Breast epithelium (tissue), 4 donors: ENCODE measurements at regions not wholly inside any gene's neighbourhood (a gene's known extent, or its start where the extent isn't known, plus 50 kb on each side); places are given as distances from the start of the nearest gene placed in this dataset.

ENCODE experiments used
- DNase-seq, 2 donors: peaks; one replicate each; pipeline ENCODE4 v3.0.0-alpha.2; 2019; ENCODE audit warnings: low spot score in 2 of 2
- H3K27ac ChIP-seq, 2 donors: fragments of 200-600 bp; sonication (generic) in 1 of 2; one replicate each; pipeline ENCODE4 v1.5.1; 2016 to 2019; ENCODE audit warnings: mild to moderate bottlenecking in 1 of 2
- H3K27me3 ChIP-seq, 2 donors: fragments of 200-600 bp; sonication (generic) in 1 of 2; one replicate each; pipeline versions ENCODE4 v1.5.1 to v1.6.0; 2017 to 2019; ENCODE audit warnings: control low read depth in 1 of 2, mild to moderate bottlenecking in 1 of 2
- H3K36me3 ChIP-seq: fragments of 200-600 bp; one replicate; pipeline ENCODE4 v1.5.1; 2019
- H3K4me1 ChIP-seq, 2 donors: fragments of 200-600 bp; sonication (generic); one replicate each; pipeline ENCODE4 v1.5.1; 2016 to 2019; ENCODE audit warnings: control low read depth in 1 of 2
- H3K4me3 ChIP-seq, 3 donors: fragments of 200-600 bp; sonication (generic); 1 replicate in 2 of 3; 2 replicates in 1 of 3; pipeline ENCODE4 v1.5.1; 2016 to 2019; ENCODE audit warnings: mild to moderate bottlenecking in 3 of 3, moderate library complexity in 2 of 3
- H3K9me3 ChIP-seq, 2 donors: fragments of 200-600 bp; sonication (generic) in 1 of 2; one replicate each; pipeline ENCODE4 v1.5.1; 2016 to 2019; ENCODE audit warnings: control low read depth in 1 of 2
- POLR2A ChIP-seq: fragments of 450-650 bp; IDR thresholded peaks from one replicate; pipeline ENCODE4 v1.6.1; 2016; ENCODE audit warnings: antibody characterized with exemption, mild to moderate bottlenecking, moderate library complexity
- POLR2AphosphoS5 ChIP-seq, 3 donors: sonication (generic); formaldehyde crosslinking; IDR thresholded peaks; one replicate each; pipeline ENCODE4 v1.6.1; 2017; ENCODE audit warnings: antibody characterized with exemption in 3 of 3
- intact Hi-C: fragments of 100-400 bp; cut with DNase I; formaldehyde crosslinking; loops from one replicate; pipeline ENCODE4 v1.15.1; 2023; ENCODE audit warnings: low total_unique reads
- TF ChIP-seq, protein P1 (sequence below), 3 donors: fragments of 450-650 bp; IDR thresholded peaks; one replicate each; pipeline ENCODE4 v1.5.1; 2016 to 2017; ENCODE audit warnings: antibody characterized with exemption in 3 of 3, mild to moderate bottlenecking in 3 of 3, moderate library complexity in 3 of 3

DNA sequence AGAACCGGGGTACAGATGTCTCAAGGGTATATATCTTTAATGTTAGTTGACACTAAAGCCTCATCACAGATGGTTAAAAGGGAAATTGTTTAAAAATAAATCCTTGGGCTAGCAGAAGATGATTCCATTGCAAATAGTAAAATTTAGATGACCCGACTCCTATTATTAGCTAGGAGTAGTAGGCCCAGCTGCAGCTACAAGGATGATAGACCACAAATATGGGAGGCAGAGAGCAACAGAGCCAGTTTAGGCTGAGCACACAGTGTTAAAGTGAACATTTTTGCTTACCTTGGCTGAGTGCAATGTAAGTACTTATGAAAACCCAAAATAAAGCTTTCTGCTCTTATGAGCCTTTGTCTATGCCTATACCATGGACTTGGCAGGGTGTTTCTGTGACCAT, 100.5 kb upstream of the COL11A1 start:
- Histone ChIP-seq H3K9me3 (no peaks in the 10 kb centered on the region), H3K36me3 (no peaks in the 10 kb centered on the region), H3K4me3 (no peak overlapping the region), H3K4me1 (no peaks in the 10 kb centered on the region), H3K27ac (no peak overlapping the region), H3K27me3 (no peaks in the 10 kb centered on the region)
- intact Hi-C loops, result no loop called here
- TF ChIP-seq POLR2A, result no peak
- TF ChIP-seq POLR2AphosphoS5 (IDR thresholded peaks at IDR 0.05), result no peak
- TF ChIP-seq, protein P1, sequence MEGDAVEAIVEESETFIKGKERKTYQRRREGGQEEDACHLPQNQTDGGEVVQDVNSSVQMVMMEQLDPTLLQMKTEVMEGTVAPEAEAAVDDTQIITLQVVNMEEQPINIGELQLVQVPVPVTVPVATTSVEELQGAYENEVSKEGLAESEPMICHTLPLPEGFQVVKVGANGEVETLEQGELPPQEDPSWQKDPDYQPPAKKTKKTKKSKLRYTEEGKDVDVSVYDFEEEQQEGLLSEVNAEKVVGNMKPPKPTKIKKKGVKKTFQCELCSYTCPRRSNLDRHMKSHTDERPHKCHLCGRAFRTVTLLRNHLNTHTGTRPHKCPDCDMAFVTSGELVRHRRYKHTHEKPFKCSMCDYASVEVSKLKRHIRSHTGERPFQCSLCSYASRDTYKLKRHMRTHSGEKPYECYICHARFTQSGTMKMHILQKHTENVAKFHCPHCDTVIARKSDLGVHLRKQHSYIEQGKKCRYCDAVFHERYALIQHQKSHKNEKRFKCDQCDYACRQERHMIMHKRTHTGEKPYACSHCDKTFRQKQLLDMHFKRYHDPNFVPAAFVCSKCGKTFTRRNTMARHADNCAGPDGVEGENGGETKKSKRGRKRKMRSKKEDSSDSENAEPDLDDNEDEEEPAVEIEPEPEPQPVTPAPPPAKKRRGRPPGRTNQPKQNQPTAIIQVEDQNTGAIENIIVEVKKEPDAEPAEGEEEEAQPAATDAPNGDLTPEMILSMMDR (IDR thresholded peaks at IDR 0.05), result no peak
- no peak for DNase-seq

DNA sequence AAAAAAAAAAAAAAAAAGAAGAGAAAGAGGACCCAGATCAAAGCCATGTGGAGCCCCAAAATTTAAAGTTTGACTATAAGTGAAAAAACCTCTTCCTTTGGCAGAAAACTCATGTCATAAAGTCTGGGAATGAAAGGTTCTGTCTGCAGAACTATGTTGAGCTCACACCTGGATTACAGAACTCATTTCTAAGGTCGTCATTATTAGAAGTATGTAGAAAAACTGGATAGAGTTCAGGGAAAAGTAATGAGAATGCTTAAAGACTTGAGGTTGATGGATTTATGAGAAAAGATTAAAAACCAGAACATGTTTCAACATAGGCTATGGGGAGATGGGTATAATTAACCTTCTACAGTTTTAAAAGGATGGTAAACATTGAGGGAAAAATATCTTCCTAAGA, 90.7 kb upstream of the COL11A1 start:
- H3K27ac ChIP-seq, result no peak overlapping the region
- no peaks in the 10 kb centered on the region for H3K36me3 ChIP-seq

DNA sequence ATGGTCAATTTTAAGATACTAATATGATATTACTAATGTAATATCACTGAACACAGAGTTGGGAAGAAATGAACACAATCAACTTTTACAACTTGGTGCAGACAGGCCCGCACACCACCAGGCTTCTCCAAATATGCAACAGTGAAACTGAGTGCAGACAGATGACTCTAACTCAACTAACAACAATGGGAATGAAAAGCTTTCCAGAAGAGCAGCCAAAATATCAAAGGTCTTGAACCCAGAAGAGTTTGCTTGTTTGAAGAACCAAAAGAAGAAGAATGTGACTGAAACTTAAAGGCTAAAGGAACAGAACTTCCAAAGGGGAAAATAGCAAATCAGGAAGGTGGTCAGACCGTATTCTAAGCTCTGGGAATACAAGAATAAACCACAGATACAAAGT, 89.8 kb upstream of the COL11A1 start:
- Histone ChIP-seq H3K27ac (no peak overlapping the region), H3K27me3 (no peaks in the 10 kb centered on the region), H3K4me1 (no peaks in the 10 kb centered on the region), H3K36me3 (no peaks in the 10 kb centered on the region), H3K4me3 (no peak overlapping the region), H3K9me3 (no peaks in the 10 kb centered on the region)
- no peak for DNase-seq
- TF ChIP-seq POLR2AphosphoS5 (IDR thresholded peaks at IDR 0.05), result no peak
- TF ChIP-seq POLR2A, result no peak
- TF ChIP-seq, protein P1 (IDR thresholded peaks at IDR 0.05), result no peak
- intact Hi-C loops, result no loop called here

More for the DNA sequence above, 90.7 kb upstream of the COL11A1 start:
- intact Hi-C loops, result no loop called here
- DNase-seq, result no peak
- Histone ChIP-seq H3K4me1 (no peaks in the 10 kb centered on the region), H3K27me3 (no peaks in the 10 kb centered on the region), H3K4me3 (no peak overlapping the region), H3K9me3 (no peaks in the 10 kb centered on the region)
- TF ChIP-seq POLR2AphosphoS5 (IDR thresholded peaks at IDR 0.05) (no peak), POLR2A (no peak)
- TF ChIP-seq, protein P1 (IDR thresholded peaks at IDR 0.05), result no peak

DNA sequence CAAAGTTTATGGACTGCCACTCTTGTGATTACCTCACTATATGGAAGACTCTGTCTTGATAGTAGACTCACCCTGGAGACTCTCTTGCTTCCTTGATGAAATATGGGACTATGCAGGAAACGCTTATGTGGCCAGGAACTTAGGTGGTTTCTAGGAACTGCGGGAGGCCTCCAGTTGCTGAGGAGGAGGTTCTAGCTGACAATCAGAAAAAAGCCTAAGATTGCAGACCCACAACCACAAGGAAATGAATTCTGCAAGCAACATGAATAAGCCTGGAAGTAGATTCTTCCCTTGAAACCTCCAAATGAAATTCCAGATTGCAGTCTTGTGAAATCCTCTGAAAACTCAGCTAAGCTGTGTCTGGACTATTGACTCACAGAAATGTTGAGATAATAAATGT, 88.9 kb upstream of the COL11A1 start:
- Histone ChIP-seq H3K4me3 (no peak overlapping the region), H3K9me3 (no peaks in the 10 kb centered on the region)

DNA sequence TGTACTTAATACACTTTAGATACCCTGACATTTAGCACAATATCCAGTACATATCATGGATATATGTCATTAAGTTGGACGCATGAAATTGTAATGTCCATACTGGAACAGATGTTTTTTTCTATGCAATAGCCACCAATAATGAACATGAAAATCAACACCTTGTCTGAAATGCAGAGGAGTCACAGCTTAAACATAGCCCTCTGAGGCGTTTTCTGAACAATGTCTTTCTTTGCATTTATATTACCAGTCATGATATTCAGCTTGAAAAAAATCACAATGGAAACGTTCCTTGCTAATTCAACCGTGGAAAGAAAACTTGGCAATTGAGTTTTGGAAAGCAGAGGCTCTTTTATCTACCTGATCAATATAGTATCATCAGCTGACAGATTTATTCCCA, 86.7 kb upstream of the COL11A1 start:
- H3K36me3 ChIP-seq, result no peaks in the 10 kb centered on the region
- no peaks in the 10 kb centered on the region for H3K4me1 ChIP-seq
- H3K4me3 ChIP-seq, result no peak overlapping the region
- no peaks in the 10 kb centered on the region for H3K27me3 ChIP-seq
- TF ChIP-seq POLR2AphosphoS5 (IDR thresholded peaks at IDR 0.05) (no peak), POLR2A (no peak)
- TF ChIP-seq, protein P1 (IDR thresholded peaks at IDR 0.05), result no peak
- DNase-seq, result no peak
- intact Hi-C loops, result no loop called here
- H3K9me3 ChIP-seq, result no peaks in the 10 kb centered on the region
- H3K27ac ChIP-seq, result no peak overlapping the region

More for the DNA sequence above, 88.9 kb upstream of the COL11A1 start:
- no peak overlapping the region for H3K27ac ChIP-seq
- TF ChIP-seq, protein P1 (IDR thresholded peaks at IDR 0.05), result no peak
- TF ChIP-seq POLR2A (no peak), POLR2AphosphoS5 (IDR thresholded peaks at IDR 0.05) (no peak)
- DNase-seq, result no peak
- no peaks in the 10 kb centered on the region for H3K27me3 ChIP-seq
- H3K4me1 ChIP-seq, result no peaks in the 10 kb centered on the region
- intact Hi-C loops, result no loop called here
- no peaks in the 10 kb centered on the region for H3K36me3 ChIP-seq
